ENCODE measurements at regions not wholly inside any gene's neighbourhood (a gene's known extent, or its start where the extent isn't known, plus 50 kb on each side); places are given as distances from the start of the nearest gene placed in this dataset.

- no peak overlapping the region for H3K4me3 ChIP-seq
- no peak for TF ChIP-seq EP300 (IDR thresholded peaks at IDR 0.05)
- TF ChIP-seq CTCF (IDR thresholded peaks at IDR 0.05): no peak
- TF ChIP-seq POLR2A (IDR thresholded peaks at IDR 0.05): no peak
- no peak for DNase-seq (ENCODE audit: low spot score in 2 of 2)
- no peaks in the 10 kb centered on the region for H3K36me3 ChIP-seq
- no peaks in the 10 kb centered on the region for H3K27me3 ChIP-seq
- H3K27ac ChIP-seq: no peak overlapping the region
- H3K4me1 ChIP-seq: no peaks in the 10 kb centered on the region
- peaks cover 0 to 22% (median 0%) of the 10 kb centered on the region in 4 donors for H3K9me3 ChIP-seq
- WGBS, 2 donors: 88 to 94% methylated on average over 11 of the region's 11 CpGs
Observed at GRCh38 chr10:130802301-130802700, 509.2 kb downstream of the TCERG1L start.

GRCh38 chr10:130804281-130804680 lies 507.2 kb downstream of the TCERG1L start:
- TF ChIP-seq POLR2A (IDR thresholded peaks at IDR 0.05) (no peak), EP300 (IDR thresholded peaks at IDR 0.05) (no peak), CTCF (IDR thresholded peaks at IDR 0.05) (no peak)
- H3K4me3 ChIP-seq: no peak overlapping the region
- H3K27ac ChIP-seq: no peak overlapping the region
- no peak for DNase-seq (ENCODE audit: low spot score in 2 of 2)
- 83 to 85% methylated on average over 8 of the region's 8 CpGs for WGBS, 2 donors
- H3K27me3 ChIP-seq: no peaks in the 10 kb centered on the region
- peaks cover 0 to 22% (median 0%) of the 10 kb centered on the region in 4 donors for H3K9me3 ChIP-seq
- H3K36me3 ChIP-seq: no peaks in the 10 kb centered on the region
- H3K4me1 ChIP-seq: no peaks in the 10 kb centered on the region

GRCh38 chr10:130804778-130805634 lies 506.5 kb downstream of the TCERG1L start:
- TF ChIP-seq CTCF (IDR thresholded peaks at IDR 0.05): no peak
- no peak for TF ChIP-seq EP300 (IDR thresholded peaks at IDR 0.05)
- TF ChIP-seq POLR2A (IDR thresholded peaks at IDR 0.05): no peak
- Histone ChIP-seq H3K27ac (no peak overlapping the region), H3K9me3 (peaks cover 0 to 20% (median 0%) of the 10 kb centered on the region in 4 donors), H3K36me3 (no peaks in the 10 kb centered on the region), H3K27me3 (no peaks in the 10 kb centered on the region), H3K4me3 (no peak overlapping the region), H3K4me1 (no peaks in the 10 kb centered on the region)
- no peak for DNase-seq (ENCODE audit: low spot score in 2 of 2)
- WGBS, 2 donors: 79 to 84% methylated on average over 8 of the region's 8 CpGs

- 83% methylated on average over 8 of the region's 8 CpGs for WGBS, 2 donors
- TF ChIP-seq POLR2A (IDR thresholded peaks at IDR 0.05) (no peak), CTCF (IDR thresholded peaks at IDR 0.05) (no peak), EP300 (IDR thresholded peaks at IDR 0.05) (no peak)
- Histone ChIP-seq H3K4me3 (no peak overlapping the region), H3K4me1 (no peaks in the 10 kb centered on the region), H3K27me3 (no peaks in the 10 kb centered on the region), H3K36me3 (no peaks in the 10 kb centered on the region), H3K9me3 (peaks cover 0 to 19% (median 0%) of the 10 kb centered on the region in 4 donors), H3K27ac (no peak overlapping the region)
- DNase-seq (ENCODE audit: low spot score in 2 of 2): no peak
Observed at GRCh38 chr10:130805635-130806030, 505.9 kb downstream of the TCERG1L start.

GRCh38 chr10:130806426-130806825 lies 505.1 kb downstream of the TCERG1L start:
- no peaks in the 10 kb centered on the region for H3K27me3 ChIP-seq
- no peak for TF ChIP-seq CTCF (IDR thresholded peaks at IDR 0.05)
- H3K9me3 ChIP-seq: peaks cover 0 to 19% (median 0%) of the 10 kb centered on the region in 4 donors
- no peak overlapping the region for H3K4me3 ChIP-seq
- H3K27ac ChIP-seq: no peak overlapping the region
- no peak for DNase-seq (ENCODE audit: low spot score in 2 of 2)
- H3K4me1 ChIP-seq: no peaks in the 10 kb centered on the region
- no peaks in the 10 kb centered on the region for H3K36me3 ChIP-seq
- WGBS, 2 donors: 78 to 87% methylated on average over 12 of the region's 12 CpGs
